GM10248 (cell line): ENCODE measurements at regions not wholly inside any gene's neighbourhood (a gene's known extent, or its start where the extent isn't known, plus 50 kb on each side); places are given as distances from the start of the nearest gene placed in this dataset.

Experiments used
- CTCF ChIA-PET: fragments of 300-600 bp; sonication (Branson Sonifier 250); formaldehyde crosslinking; extraction: SDS; loops from one replicate; lab custom pipeline; 2021; ENCODE audit warnings: antibody characterized with exemption; lab: Yijun Ruan, JAX
- POLR2A ChIA-PET: fragments of 350-650 bp; sonication (Branson Sonifier 250); formaldehyde crosslinking; extraction: SDS; loops from one replicate; lab custom pipeline; 2020; ENCODE audit warnings: antibody characterized with exemption; lab: Yijun Ruan, JAX
- DNase-seq: peaks from one replicate; pipeline ENCODE4 v3.0.0; 2012; ENCODE audit errors: extremely low spot score
- CTCF ChIP-seq: IDR thresholded peaks from 2 replicates; pipeline ENCODE4 v1.5.1; 2012; ENCODE audit warnings: mild to moderate bottlenecking, low read depth; ENCODE audit errors: extremely low read depth, missing control alignments, control extremely low read depth

DNA sequence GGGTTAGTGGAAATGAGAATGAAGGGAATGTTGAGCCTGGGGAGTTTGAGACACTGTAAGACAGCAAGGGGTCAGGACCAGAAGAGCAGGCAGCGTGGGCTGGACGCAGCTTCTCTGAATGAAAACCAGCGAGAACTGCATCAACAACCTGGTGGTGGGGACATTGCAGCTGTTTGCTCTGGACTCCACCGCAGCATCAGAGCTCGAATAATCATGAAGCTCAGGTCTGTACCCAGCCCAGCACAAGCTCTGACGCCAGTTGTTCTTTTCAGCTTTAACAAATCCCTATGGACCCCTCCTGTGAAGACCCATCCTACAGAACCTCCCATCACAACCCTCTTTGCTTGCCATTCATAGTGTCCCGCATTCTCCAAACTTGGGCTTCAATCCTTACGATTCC lies 106.8 kb upstream of the PNPLA4 start:
- no peak for DNase-seq
- ChIA-PET CTCF (no interaction called here), POLR2A (no interaction called here)
- TF ChIP-seq CTCF, result no peak

- DNase-seq, result no peak
- CTCF ChIA-PET, result no interaction called here
- POLR2A ChIA-PET, result no interaction called here
- TF ChIP-seq CTCF, result no peak
Observed at GRCh38 chrX:8033175-8033574, 106.0 kb upstream of the PNPLA4 start.

DNA sequence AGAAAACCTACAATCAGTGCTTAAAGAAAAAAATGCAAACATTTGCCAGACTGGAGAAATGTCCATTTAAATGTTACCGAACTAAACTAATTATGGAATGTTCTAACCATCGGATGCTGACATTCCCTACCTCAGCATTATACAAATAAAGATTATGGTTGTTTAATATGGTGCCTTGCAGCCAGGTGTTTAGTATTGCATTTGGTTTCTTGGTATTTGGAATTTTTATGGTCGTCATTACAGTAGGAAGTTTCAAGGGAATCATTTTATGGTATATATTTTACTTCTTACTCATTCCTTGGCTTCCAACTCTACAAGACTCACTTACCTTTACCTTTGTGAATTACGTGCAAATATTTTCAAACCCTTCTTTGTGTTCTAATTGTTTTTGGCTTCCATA lies 103.1 kb upstream of the PNPLA4 start:
- ChIA-PET CTCF (interaction anchor here (1.3 kb wide), 1 partner anchor 12 kb away, joined by 3 read pairs; no protein-coding TSS in a partner anchor), POLR2A (no interaction called here)
- no peak for DNase-seq
- no peak for TF ChIP-seq CTCF

GRCh38 chrX:8027827-8028226 lies 100.6 kb upstream of the PNPLA4 start:
- DNase-seq, result no peak
- POLR2A ChIA-PET, result no interaction called here
- no peak for TF ChIP-seq CTCF
- CTCF ChIA-PET, result no interaction called here

GRCh38 chrX:8025705-8026104 lies 98.5 kb upstream of the PNPLA4 start:
- CTCF ChIA-PET, result no interaction called here
- no peak for DNase-seq
- POLR2A ChIA-PET, result no interaction called here
- no peak for TF ChIP-seq CTCF

DNA sequence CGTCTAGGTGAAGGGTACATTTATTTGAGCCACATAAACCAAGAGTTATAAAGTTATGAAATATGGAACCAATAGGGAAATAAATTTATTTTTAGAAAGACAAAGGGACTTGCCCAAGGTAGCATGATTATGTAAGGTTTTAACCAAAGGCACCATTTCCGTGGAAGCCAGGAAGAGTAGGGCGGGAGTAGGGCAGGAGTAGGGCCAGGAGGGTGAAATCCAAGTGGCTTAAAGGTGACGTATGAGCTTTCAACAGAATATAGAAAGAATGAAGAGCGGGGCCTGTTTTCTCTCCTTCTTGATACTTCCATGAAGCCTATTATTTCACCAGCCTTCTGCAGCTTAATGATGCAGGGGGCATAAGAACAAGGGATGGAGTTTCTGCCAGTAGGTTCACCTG lies 91.7 kb upstream of the PNPLA4 start:
- no peak for TF ChIP-seq CTCF
- no peak for DNase-seq
- ChIA-PET CTCF (no interaction called here), POLR2A (no interaction called here)

GRCh38 chrX:8010105-8010504 lies 82.9 kb upstream of the PNPLA4 start:
- DNase-seq, result no peak
- TF ChIP-seq CTCF, result no peak
- POLR2A ChIA-PET, result no interaction called here
- CTCF ChIA-PET, result no interaction called here
